ENCODE measurements at regions not wholly inside any gene's neighbourhood (a gene's known extent, or its start where the extent isn't known, plus 50 kb on each side); places are given as distances from the start of the nearest gene placed in this dataset.
"Not testable (repeated sequence)": the region's sequence is repeated elsewhere in the genome, so short reads cannot be mapped to it uniquely, and the experiment has no call there.

DNA sequence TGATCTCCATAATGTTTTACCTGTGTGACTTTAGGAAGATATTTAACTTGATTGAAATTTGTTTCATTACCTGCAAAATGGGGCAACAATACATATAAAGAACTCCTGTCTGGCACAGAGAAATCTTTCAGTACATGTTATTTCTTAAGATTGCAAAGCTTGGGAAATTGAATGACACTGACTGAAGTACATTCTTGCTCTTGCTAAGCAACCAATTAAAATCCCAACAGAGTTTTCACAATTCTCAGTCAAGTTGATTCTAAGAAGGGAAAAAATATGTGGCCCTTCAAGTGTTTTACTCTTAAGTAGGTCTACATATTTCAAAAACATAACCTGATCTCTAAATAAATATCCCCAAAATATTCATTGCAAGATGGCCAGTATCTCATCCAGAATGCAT is 2187.0 kb upstream of the ACO1 start:
- DNase-seq: no peak

DNA sequence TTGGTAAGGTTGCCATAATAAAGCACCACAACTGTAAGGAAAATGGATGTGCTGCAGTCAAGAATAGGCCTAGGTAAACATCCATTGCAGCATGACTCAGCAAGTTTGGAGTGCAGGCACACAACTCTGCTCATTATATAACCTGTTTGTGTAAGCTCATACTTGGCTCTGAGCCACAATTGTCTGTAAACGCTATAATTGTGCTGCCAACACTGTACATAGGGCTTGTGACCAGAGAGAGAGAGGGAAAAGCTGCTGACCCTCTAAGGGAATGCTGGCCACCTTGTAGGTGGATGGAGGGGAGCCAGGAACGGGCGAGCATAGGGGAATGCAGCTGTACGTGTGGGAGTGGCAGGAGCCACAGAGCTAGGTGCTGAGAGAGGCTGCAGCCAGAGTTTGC is 2186.5 kb upstream of the ACO1 start:
- no peak for DNase-seq

DNA sequence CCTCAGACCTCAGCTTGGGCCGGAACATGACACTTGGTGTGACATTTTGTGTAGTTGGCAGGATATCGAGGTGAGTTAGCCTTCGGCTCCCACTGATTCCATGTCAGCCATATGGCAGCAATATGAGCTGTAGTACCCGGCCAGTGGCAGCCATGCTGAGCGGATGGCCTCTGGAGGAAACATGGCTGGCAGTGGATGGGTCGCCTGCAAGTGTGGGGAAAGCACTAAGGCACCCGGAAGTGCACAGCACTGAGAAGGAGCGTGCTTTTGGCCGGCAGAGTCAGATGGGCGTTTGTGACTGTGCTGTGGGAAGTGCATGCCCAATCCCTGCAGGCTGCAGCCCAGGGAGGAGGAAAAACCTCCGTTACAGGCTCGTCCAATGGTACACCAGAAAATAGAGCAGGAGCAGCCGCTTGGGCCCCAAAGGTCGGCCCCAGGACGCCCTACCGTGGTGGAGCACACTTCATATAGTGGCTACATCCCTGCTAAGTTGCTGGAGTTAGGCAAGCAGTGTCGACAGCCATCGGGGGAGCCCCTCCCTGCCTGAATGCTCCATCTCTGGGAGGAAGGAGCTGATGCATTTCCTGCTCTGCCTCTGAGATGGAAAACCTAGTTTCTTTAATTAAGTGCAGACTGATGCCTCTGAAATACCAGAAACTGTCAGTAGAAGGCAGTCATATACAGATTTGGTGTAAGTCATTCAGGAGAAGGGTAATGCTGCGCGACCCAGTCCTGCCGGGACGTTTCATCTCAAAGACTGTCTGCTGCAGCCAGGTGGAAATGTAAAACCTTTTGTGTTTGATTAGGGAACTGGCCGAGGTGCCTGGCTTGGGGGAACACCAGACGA is 2185.8 kb upstream of the ACO1 start:
- DNase-seq: no peak

DNA sequence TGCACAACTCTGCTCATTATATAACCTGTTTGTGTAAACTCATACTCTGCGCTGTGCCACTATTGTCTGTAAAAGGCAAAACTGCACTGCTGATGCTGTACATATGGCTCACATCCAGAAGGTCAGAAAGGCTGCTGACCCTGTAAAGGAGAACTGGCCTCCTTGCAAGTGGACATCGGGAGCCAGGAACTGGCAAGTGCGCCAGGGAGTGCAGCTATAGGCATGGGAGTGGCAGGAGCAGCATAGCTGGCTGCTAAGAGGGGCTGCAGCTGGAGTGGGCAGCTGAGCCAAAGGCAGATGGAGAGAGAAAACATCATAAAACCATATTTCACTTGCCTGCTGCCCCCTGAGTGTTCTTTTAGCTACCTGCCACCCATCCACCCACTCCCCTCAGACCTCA is 2183.4 kb upstream of the ACO1 start:
- peak; percentile 2 for DNase-seq

DNA sequence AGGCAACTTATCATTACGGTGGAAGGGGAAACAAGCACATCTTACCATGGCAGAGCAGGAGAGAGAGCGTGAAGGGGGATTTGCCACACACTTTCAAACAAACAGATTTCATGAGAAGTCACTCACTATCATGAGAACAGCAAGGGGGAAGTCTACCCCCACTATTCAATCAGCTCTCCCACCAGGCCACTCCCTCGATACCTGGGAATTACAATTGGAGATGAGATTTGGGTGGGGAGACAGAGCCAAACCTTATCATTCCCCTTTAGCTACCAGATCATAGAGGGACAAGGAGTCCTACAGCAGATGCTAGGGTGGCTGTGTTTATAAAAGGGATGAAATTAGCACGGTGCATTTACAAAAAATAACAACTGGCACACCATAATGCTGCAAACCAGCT is 2149.4 kb upstream of the ACO1 start:
- DNase-seq: peak; percentile 15

DNA sequence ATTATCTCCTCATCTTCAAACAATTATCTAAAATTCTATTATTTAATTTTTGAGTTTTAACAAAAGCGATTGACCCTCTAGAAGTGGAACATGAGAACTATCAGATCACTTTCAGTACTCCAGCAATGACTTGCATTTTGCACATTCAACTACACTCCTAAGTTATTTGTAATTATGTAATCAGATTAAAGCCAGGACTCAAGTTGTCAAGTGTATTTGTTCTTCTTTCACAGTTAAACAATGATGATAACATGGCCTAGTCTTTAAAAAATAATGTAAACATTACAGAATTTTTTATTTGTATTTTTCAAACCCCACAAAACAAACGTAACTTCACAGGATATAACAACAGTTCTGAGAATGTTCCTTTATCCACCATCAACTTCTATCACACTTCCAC is 2148.9 kb upstream of the ACO1 start:
- no peak for DNase-seq

DNA sequence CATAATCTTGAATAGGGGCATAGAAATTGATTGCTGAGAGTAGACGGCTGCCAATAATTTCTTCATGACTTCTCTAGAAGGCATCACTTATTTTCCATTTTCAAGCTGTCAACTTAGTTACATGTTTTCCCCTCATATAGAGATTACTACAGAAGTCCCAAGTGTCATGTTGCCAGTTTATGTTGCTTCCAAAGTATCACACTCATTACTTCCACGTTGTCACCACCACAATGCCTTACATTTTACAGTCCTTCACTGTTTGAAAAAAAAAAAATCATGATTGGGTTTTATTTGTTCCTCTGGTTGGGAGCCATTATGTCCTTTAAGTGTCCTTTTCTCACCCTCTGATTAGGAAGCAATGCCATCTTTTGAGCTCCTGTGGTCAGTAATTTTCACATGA is 2144.6 kb upstream of the ACO1 start:
- DNase-seq: no peak

DNA sequence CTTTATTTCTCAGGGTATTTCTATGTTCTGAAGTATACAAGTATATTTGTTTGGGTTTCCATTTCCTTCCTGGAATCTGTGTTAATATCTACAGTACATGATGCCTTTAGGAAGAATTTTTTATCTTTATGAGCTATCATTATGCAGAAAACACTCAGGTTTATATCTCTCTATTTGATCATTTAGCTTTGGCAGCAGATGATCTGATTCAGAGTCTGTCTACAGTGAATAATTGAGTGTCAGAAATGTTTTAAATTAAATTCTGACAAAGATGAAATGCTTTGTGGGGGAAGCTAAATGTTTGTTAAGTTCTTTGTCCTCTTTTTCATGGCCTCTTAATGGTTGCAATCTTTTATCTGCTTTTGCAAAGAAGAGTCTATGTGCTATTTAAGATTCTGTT is 2141.0 kb upstream of the ACO1 start:
- no peak for DNase-seq

DNA sequence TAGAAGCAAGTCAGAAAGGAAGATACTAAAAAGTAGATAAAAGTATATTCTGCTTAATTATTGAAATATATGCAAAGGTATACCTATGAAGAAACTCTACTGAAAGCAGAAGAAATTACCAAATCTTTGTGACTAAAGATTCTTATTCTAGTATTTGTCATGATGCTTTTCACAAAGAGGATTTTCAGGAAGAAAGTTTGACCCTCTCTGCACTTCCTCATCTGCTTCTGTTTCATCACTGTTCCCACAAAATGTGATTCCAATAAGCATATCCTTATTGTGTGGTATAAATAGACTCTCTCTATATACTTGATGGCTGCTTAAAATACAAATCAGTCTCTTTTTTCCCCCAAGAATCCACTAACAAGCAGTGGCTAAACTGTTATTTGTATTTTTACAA is 2139.6 kb upstream of the ACO1 start:
- no peak for DNase-seq

DNA sequence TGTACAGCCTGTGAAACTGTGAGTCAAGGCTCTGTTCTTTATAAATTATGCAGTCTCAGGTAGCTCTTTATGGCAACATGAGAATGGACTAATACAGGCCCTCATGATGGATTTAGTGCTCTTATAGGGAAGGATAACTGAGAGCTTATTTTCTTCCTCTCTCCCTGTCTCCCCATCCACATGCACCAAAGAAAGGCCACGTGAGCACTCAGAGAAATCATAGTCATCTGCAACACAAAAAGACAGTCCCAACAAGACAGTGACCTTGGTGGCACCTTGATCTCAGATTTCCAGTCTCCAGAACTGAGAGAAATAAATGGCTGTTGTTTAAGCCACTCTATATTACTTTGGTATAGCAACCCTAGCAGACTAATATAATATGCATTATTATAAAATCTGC is 2133.6 kb upstream of the ACO1 start:
- no peak for DNase-seq

DNA sequence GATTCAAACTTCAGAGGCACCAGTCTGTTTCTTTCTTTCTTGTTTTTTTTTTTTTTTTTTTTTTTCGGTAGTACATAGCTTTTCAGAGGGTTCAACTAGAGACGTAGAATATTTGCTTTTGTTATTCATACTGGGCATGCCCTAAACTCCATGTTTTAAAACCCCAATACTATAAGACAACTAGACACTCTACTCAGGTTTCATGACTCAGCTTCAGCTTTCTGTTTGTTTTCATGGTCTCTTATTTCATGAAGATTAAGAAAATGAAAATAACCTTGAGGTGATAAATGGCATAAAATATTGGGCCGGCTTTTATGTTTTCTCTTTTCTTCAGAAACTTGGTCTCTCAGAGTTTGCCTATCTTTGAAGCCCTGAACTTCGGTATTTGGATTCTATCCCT is 2126.3 kb upstream of the ACO1 start:
- no peak for DNase-seq

DNA sequence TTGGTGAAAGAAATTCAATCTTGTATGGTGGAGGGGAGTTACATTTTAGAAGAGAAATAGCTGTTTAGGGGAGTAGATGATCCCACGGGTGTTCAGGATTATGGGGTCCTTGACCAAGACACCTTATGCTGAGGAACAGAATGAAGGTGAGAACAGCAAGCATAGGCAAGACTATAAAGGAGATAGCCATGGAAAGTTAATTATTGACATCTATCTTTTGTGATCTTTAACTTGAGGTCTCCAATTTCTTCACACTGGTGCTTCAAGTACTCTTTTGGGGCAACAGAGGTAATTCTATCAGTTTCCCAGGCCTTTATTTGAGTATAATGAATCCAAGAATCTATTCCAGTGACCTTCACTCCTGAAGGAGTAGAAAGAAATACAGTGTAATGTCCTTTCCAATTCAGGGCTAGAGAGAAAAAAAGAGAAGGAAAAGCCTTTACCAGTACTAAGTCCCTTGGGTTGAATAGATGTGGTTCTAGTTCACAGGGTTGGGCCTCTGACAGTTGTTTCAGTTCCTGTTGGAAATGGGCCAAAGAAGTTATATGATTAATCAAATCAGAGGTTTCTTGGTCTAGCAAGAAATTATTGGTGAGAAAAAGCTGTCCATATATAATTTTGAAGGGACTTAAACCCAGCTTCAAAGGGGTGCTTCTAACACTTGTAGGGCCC is 2104.1 kb upstream of the ACO1 start:
- no peak for DNase-seq

DNA sequence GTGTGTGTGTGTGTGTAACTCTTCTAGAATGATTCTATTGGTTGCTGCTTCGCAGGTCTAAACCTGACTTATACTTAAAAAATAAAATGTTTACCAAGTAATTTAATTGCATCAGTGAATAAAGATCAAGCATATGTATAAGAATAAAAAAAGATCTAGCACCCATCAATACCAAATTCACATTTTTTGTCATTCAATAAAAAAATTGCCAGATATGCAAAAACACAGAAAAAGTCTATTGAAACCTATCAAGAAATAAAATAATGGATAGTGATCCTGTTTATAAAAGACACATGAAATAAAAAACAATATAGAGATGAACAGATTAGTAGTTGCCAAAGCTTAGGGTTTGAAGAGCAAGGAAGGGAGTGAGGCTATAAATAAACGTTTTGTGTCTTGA is 2095.0 kb upstream of the ACO1 start:
- DNase-seq: no peak

DNA sequence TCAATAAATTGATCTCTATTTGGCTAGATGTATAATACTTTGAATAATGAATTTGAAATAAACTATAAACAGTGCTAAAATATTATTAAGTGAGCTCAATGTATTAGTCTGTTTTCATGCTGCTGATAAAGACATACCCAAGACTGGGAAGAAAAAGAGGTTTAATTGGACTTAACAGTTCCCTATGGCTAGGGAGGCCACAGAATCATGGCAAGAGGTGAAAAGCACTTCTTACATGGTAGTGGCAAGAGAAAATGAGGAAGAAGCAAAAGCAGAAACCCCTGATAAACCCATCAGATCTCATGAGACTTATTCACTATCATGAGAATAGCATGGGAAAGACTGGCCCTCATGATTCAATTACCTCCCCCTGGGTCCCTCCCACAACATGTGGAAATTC is 2092.4 kb upstream of the ACO1 start:
- not testable (repeated sequence) for DNase-seq

DNA sequence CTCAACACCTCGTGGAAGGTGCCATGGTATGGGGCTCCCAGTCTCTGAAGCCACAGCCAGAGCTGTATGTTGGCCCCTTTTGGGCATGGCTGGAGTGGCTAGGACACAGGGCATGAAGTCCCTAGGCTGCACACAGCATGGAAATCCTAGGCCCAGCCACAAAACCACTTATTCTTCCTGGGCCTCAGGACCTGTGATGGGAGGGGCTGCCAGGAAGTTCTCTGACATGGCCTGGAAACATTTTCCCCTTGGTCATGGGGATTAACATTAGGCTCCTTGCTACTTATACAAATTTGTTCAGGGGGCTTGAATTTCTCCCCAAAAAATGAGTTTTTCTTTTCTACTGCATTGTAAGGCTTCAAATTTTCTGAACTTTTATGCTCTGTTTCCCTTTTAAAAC is 2091.2 kb upstream of the ACO1 start:
- DNase-seq: peak; percentile 15

DNA sequence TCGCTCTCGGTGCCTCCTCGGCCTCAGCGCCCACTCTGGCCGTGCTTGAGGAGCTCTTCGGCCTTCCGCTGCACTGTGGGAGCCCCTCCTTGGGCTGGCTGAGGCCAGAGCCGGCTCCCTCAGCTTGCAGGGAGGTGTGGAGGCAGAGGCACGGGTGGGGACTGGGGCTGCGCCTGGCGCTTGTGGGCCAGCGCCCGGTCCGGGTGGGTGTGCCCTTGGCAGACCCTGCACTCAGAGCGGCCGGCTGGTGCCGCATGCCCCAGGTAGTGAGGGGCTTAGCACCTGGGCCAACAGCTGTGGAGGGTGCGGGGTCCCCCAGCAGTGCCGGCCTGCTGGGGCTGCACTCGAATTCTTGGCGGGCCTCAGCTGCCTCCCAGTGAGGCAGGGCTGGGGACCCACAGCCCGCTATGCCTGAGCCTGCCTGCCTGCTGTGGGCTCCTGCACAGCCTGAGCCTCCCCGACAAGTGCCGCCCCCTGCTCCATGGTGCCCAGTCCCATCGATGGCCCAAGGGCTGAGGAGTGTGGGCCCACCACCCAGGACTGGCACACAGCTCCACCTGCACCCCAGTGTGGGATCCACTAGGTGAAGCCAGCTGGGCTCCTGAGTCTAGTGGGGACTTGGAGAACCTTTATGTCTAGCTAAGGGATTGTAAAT is 2085.2 kb upstream of the ACO1 start:
- no peak for DNase-seq

DNA sequence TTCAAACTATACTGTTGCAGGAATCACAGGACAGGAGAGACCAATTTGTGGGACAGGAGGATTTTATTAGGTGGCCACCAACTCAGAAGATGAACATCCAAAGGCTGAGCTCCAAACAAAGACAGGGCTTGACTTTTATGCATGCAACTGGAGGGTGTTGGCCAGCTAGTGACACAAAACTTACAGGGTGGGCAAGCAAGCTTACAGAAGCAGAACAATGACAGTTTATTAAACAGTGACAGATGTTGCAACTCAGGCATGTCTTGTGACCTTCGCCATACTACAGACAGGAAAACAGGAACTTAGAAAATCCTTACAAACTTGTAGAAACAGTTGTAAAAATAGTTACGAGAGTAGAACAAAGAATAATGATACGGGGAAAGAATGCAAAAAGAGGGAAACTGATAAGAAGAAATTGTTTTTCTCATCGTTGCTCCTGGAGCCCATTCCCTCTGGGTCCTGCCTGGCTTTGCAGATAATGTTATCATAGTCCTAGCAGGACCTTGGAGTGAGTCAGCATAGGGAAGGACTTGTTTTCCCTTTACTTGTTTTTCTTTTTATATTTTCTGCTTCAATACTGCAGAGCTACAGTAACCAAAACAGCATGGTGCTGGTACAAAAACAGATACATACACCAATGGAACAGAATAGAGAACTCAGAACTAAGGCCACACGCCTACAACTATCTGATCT is 2083.0 kb upstream of the ACO1 start:
- DNase-seq: no peak

DNA sequence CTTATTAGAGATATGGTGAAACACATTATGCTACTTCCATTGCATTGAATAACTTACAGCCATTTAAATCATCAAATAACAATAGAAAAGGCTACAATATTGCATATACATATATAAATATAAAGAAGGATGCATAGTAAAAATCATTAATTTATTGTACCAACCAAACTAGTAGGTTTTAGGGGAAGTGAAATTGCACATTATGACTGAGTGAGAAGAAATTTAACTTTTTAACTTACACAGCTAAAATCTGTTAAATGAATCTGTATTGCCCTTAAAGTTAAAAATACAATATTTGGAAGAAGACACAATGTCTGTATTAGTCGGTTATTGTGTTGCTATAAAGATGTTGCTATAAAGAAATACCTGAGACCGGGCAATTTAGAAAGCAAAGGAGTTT is 2073.7 kb upstream of the ACO1 start:
- no peak for DNase-seq

DNA sequence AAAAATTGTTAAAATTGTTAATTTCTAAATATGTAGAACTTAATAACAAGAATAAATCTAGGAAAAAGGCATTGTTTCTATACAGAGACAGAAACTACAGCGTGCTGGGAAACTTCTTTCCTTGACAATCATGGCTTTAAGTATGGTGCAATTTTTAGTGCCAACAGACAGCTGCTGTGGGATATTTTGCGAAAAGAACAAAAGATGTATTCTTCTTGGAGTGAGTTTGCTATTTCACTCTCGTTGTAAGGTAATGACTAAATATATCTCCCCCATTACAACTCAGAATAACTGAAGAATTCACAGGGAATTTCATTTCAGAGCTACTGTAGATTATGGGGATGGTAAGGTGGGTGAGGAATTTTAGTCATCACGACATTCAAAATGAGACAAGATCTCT is 2055.0 kb upstream of the ACO1 start:
- peak; percentile 64 for DNase-seq

DNA sequence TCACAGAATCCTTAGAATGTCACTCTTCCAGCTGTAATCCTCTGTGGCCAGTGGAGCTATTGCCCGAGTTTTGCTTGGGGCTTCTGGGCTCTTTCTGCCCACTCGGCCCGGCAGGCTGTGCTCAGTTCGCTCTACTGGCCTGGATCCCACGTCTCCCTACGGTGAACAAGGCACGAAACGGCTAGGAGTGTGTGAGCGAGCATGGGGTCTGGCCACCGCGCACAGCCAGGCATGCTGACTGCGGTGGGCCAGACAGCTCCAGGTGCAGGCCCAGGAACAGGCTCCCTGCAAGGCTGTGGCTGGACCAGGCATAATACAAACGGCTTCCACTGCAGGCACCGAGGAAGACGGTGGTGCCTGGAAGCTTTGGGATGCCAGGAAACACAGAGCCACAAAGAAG is 2035.5 kb upstream of the ACO1 start:
- no peak for DNase-seq

DNA sequence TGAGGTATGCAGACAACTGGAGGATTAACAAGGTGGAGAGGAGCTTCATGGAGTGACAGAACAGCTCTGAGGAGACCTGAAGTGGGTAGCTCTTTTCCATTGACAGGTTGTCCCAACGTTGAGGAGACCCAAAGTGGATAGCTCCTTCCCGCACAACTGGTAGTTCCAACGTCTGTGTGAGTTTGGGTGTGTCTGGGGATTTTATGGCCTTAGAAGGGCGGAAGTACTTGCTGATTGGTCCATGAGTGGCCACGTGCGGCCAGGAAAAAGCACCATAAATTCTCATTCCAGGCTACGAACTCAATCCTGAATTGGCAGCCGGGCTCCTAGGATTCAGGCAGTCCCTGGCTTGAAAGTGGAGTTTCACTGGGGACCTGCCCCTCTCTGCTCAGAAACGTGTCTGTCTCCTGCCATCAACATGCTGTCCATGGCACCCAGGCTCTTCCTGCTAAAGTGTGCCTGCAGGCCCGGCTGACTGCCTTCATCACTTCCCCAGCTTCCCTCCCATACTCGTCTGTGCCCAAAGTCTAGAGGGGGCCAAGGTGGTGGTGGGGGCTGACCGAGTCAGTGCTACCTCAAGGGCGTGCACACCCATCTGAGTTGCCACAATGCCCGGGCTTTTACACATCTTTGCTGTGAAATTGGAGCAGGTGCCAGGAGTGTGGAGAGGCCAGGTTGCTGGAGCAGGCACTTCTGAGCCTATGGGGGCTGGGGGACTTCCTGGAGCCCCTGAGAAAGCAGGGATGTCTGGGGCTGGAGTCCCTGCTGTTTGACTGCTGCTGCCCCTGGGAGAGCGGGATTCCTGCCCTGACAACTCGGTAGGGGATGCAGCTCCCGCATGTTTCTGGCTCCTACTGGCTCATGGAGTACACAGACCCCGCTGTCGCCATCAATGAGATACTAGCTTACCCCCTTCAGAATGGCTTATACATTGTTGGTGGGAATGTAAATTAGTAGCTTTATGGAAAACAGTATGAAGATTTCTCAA is 2034.6 kb upstream of the ACO1 start:
- DNase-seq: no peak

DNA sequence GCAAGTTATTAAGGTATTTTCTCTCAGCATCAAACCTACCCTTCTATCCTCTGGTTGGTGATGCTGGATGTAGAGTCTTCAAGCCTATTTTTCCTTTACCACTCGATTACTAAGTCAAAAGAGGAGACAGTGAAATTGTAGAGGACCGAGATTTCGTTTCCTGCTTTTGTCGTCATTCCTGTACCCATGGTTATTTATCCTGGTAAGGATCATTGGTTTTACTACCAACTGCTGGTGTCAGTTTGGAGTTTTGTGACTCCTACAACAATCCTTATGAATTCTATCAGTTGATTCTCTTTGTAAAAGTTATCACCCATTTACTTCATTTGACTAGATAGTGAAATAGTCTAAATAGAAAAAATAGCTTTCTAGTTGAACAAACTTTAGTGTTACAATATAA is 2028.2 kb upstream of the ACO1 start:
- no peak for DNase-seq

Data from tongue (tissue), 1 donor.